ENCODE measurements at regions not wholly inside any gene's neighbourhood (a gene's known extent, or its start where the extent isn't known, plus 50 kb on each side); places are given as distances from the start of the nearest gene placed in this dataset.

- no peak for DNase-seq
Measured at GRCh38 chr5:68161156-68161555, 54.4 kb upstream of the PIK3R1 start.

GRCh38 chr5:68159224-68159951, 56.2 kb upstream of the PIK3R1 start:
- no peak for DNase-seq

GRCh38 chr5:68155940-68156339, 59.6 kb upstream of the PIK3R1 start:
- no peak for DNase-seq

- no peak for DNase-seq
Measured at GRCh38 chr5:68154119-68154857, 61.3 kb upstream of the PIK3R1 start.

GRCh38 chr5:68151812-68152211, 63.7 kb upstream of the PIK3R1 start:
- DNase-seq: no peak

- DNase-seq: no peak
Measured at GRCh38 chr5:68149189-68149588, 66.4 kb upstream of the PIK3R1 start.

- DNase-seq: no peak
Measured at GRCh38 chr5:68148096-68148495, 67.5 kb upstream of the PIK3R1 start.

- no peak for DNase-seq
Measured at GRCh38 chr5:68147659-68148058, 67.9 kb upstream of the PIK3R1 start.

- peak; percentile 48 for DNase-seq
Measured at GRCh38 chr5:68141494-68141893, 74.1 kb upstream of the PIK3R1 start.

GRCh38 chr5:68140763-68141162, 74.8 kb upstream of the PIK3R1 start:
- no peak for DNase-seq

- no peak for DNase-seq
Measured at GRCh38 chr5:68139611-68140441, 75.7 kb upstream of the PIK3R1 start.

- DNase-seq: no peak
Measured at GRCh38 chr5:68137511-68138140, 77.9 kb upstream of the PIK3R1 start.

GRCh38 chr5:68134669-68135313, 80.8 kb upstream of the PIK3R1 start:
- no peak for DNase-seq

GRCh38 chr5:68134033-68134668, 81.4 kb upstream of the PIK3R1 start:
- DNase-seq: no peak

- DNase-seq: no peak
Measured at GRCh38 chr5:68130253-68130652, 85.3 kb upstream of the PIK3R1 start.

- no peak for DNase-seq
Measured at GRCh38 chr5:68129364-68129763, 86.2 kb upstream of the PIK3R1 start.

GRCh38 chr5:68126886-68127285, 88.7 kb upstream of the PIK3R1 start:
- DNase-seq: no peak

GRCh38 chr5:68122439-68123328, 92.9 kb upstream of the PIK3R1 start:
- peak; percentile 2 for DNase-seq

GRCh38 chr5:68116868-68117411, 98.6 kb upstream of the PIK3R1 start:
- DNase-seq: no peak

- no peak for DNase-seq
Measured at GRCh38 chr5:68116408-68116807, 99.1 kb upstream of the PIK3R1 start.

GRCh38 chr5:68115584-68115983, 100.0 kb upstream of the PIK3R1 start:
- no peak for DNase-seq

Measured in CD4-positive, alpha-beta T cell treated with Interleukin-21 for 1 hour (primary cell).